IMR-90 (cell line): ENCODE measurements at regions not wholly inside any gene's neighbourhood (a gene's known extent, or its start where the extent isn't known, plus 50 kb on each side); places are given as distances from the start of the nearest gene placed in this dataset.

Experiments used
- ATAC-seq: fragments of 200-7000 bp; cut with Tn5 transposase; 2 replicates; pipeline ENCODE4 v1.9.1; 2020; ENCODE audit warnings: low read depth, mild to moderate bottlenecking, moderate library complexity
- BruUV-seq: library from RNA; stranded (reverse); fragments of 400-500 nt; replicated peaks from 2 replicates; lab custom pipeline; 2021; lab: Mats Ljungman, UMichigan
- CTCF ChIA-PET: fragments of 300-600 bp; formaldehyde crosslinking; extraction: SDS; loops from one replicate; lab custom pipeline; 2021; ENCODE audit warnings: antibody characterized with exemption; lab: Yijun Ruan, JAX
- POLR2A ChIA-PET: fragments of 300-600 bp; sonication (Branson Sonifier 250); formaldehyde crosslinking; loops from one replicate; lab custom pipeline; 2022; ENCODE audit warnings: antibody characterized with exemption; ENCODE audit not compliant: unreplicated experiment; lab: Charles Lee
- DNase-seq: peaks from one replicate; pipeline ENCODE4 v3.0.0; 2013
- H2AFZ ChIP-seq: replicated peaks from 2 replicates; pipeline ENCODE3; 2013; ENCODE audit warnings: low read length, mild to moderate bottlenecking; ENCODE audit not compliant: poor library complexity
- H2AK5ac ChIP-seq: 2 replicates; pipeline ENCODE4 v1.6.1; 2013; ENCODE audit warnings: low read depth, low read length, inconsistent platforms
- H2AK9ac ChIP-seq: replicated peaks from 2 replicates; pipeline ENCODE3; 2013; ENCODE audit warnings: mild to moderate bottlenecking, low read depth, low read length, moderate library complexity; ENCODE audit not compliant: poor library complexity
- H2BK120ac ChIP-seq: 2 replicates; pipeline ENCODE4 v1.6.1; 2013; ENCODE audit warnings: low read depth, low read length, inconsistent platforms
- H2BK15ac ChIP-seq: 3 replicates; pipeline ENCODE4 v1.6.1; 2013; ENCODE audit warnings: low read depth, low read length, inconsistent platforms
- H2BK20ac ChIP-seq: 2 replicates; pipeline ENCODE4 v1.6.1; 2013; ENCODE audit warnings: low read depth, mild to moderate bottlenecking, inconsistent platforms, low read length, moderate library complexity
- H2BK5ac ChIP-seq: 2 replicates; pipeline ENCODE4 v1.6.1; 2013; ENCODE audit warnings: mild to moderate bottlenecking, low read depth, low read length, inconsistent platforms; ENCODE audit not compliant: poor library complexity, severe bottlenecking
- H3K14ac ChIP-seq: replicated peaks from 2 replicates; pipeline ENCODE4 v1.6.1; 2013; ENCODE audit warnings: low read depth, low read length, inconsistent platforms
- H3K18ac ChIP-seq: 2 replicates; pipeline ENCODE4 v1.6.1; 2013; ENCODE audit warnings: low read depth, low read length, control low read depth
- H3K23ac ChIP-seq: 2 replicates; pipeline ENCODE4 v1.6.1; 2013; ENCODE audit warnings: low read depth, low read length, inconsistent platforms
- H3K27ac ChIP-seq: 2 replicates; pipeline ENCODE4 v1.5.1; 2013; ENCODE audit warnings: mild to moderate bottlenecking, control low read depth, low read length; ENCODE audit not compliant: insufficient read depth
- H3K27me3 ChIP-seq: 2 replicates; pipeline ENCODE4 v1.6.1; 2013; ENCODE audit warnings: low read length; ENCODE audit not compliant: control insufficient read depth, insufficient read depth
- H3K36me3 ChIP-seq: 2 replicates; pipeline ENCODE4 v1.6.1; 2013; ENCODE audit warnings: low read length, mixed read lengths; ENCODE audit not compliant: control insufficient read depth, insufficient read depth
- H3K4ac ChIP-seq: 2 replicates; pipeline ENCODE4 v1.6.1; 2013; ENCODE audit warnings: low read depth, low read length, inconsistent platforms
- H3K4me1 ChIP-seq: 2 replicates; pipeline ENCODE4 v1.6.1; 2013; ENCODE audit warnings: low read length, mixed read lengths; ENCODE audit not compliant: control insufficient read depth, insufficient read depth
- H3K4me2 ChIP-seq: 2 replicates; pipeline ENCODE4 v1.6.1; 2013; ENCODE audit warnings: low read depth, mild to moderate bottlenecking, control low read depth, low read length, moderate library complexity
- H3K4me3 ChIP-seq: 2 replicates; pipeline ENCODE4 v1.5.1; 2013; ENCODE audit warnings: low read depth, mild to moderate bottlenecking, control low read depth, low read length, moderate library complexity; ENCODE audit not compliant: insufficient read depth
- H3K56ac ChIP-seq: 2 replicates; pipeline ENCODE4 v1.6.1; 2013; ENCODE audit warnings: low read length, inconsistent platforms; ENCODE audit not compliant: insufficient read depth; ENCODE audit errors: extremely low read depth
- H3K79me1 ChIP-seq, 2 experiments: 2 replicates each; pipeline ENCODE4 v1.6.1; 2013; ENCODE audit warnings: low read length in 2 of 2, inconsistent platforms in 1 of 2, low read depth in 1 of 2
- H3K9ac ChIP-seq: 2 replicates; pipeline ENCODE4 v1.6.1; 2013; ENCODE audit warnings: low read depth, low read length, control low read depth
- H3K9me1 ChIP-seq: 2 replicates; pipeline ENCODE4 v1.6.1; 2013; ENCODE audit warnings: low read length, inconsistent platforms; ENCODE audit not compliant: insufficient read depth
- H3K9me3 ChIP-seq: 2 replicates; pipeline ENCODE4 v1.6.1; 2013; ENCODE audit warnings: low read length; ENCODE audit not compliant: control insufficient read depth, insufficient read depth
- H4K20me1 ChIP-seq: 2 replicates; pipeline ENCODE4 v1.6.1; 2013; ENCODE audit warnings: low read length, inconsistent platforms; ENCODE audit not compliant: insufficient read depth
- H4K5ac ChIP-seq: 2 replicates; pipeline ENCODE4 v1.6.1; 2013; ENCODE audit warnings: mild to moderate bottlenecking, low read depth, low read length, control low read depth
- H4K8ac ChIP-seq, 2 experiments: 2 replicates each; pipeline ENCODE4 v1.6.1; 2013; ENCODE audit warnings: low read depth in 2 of 2, low read length in 2 of 2, control low read depth in 1 of 2, inconsistent platforms in 1 of 2
- H4K91ac ChIP-seq: 2 replicates; pipeline ENCODE4 v1.6.1; 2013; ENCODE audit warnings: low read depth, low read length, inconsistent platforms; ENCODE audit not compliant: insufficient read depth
- BHLHE40 ChIP-seq: fragments of 150-350 bp; IDR thresholded peaks from 2 replicates; pipeline ENCODE4 v1.6.1; 2016; ENCODE audit warnings: mild to moderate bottlenecking, low read depth, low read length
- CEBPB ChIP-seq: IDR thresholded peaks from 2 replicates; pipeline ENCODE4 v1.6.1; 2012; ENCODE audit warnings: low read depth, low read length, improper control_type of control experiment
- CHD1 ChIP-seq: IDR thresholded peaks from 2 replicates; pipeline ENCODE4 v1.6.1; 2012; ENCODE audit warnings: low read depth, low read length, improper control_type of control experiment
- CTCF ChIP-seq: conservative IDR thresholded peaks from 2 replicates; pipeline ENCODE4 v1.5.1; 2012; ENCODE audit warnings: mild to moderate bottlenecking, low read depth, low read length, improper control_type of control experiment
- FOS ChIP-seq: fragments of 150-350 bp; IDR thresholded peaks from 2 replicates; pipeline ENCODE4 v1.6.1; 2016; ENCODE audit warnings: low read depth, low read length
- MAFK ChIP-seq: IDR thresholded peaks from 2 replicates; pipeline ENCODE4 v1.6.1; 2012; ENCODE audit warnings: low read depth, low read length, improper control_type of control experiment
- MAZ ChIP-seq: IDR thresholded peaks from 2 replicates; pipeline ENCODE4 v1.6.1; 2012; ENCODE audit warnings: low read depth, mild to moderate bottlenecking, low read length, improper control_type of control experiment, moderate library complexity, borderline replicate concordance
- MXI1 ChIP-seq: IDR thresholded peaks from 2 replicates; pipeline ENCODE4 v1.6.1; 2012; ENCODE audit warnings: low read depth, mild to moderate bottlenecking, low read length, moderate library complexity, borderline replicate concordance
- NFE2L2 ChIP-seq: fragments of 150-350 bp; IDR thresholded peaks from 2 replicates; pipeline ENCODE4 v1.6.1; 2016; ENCODE audit warnings: low read depth, mild to moderate bottlenecking, low read length
- POLR2A ChIP-seq: IDR thresholded peaks from 2 replicates; pipeline ENCODE4 v1.6.1; 2012; ENCODE audit warnings: mild to moderate bottlenecking, low read depth, low read length
- RAD21 ChIP-seq: IDR thresholded peaks from 2 replicates; pipeline ENCODE4 v1.6.1; 2012; ENCODE audit warnings: low read length, improper control_type of control experiment
- RCOR1 ChIP-seq: IDR thresholded peaks from 2 replicates; pipeline ENCODE4 v1.6.1; 2012; ENCODE audit warnings: mild to moderate bottlenecking, low read length, improper control_type of control experiment; ENCODE audit not compliant: insufficient replicate concordance
- RFX5 ChIP-seq: IDR thresholded peaks from 2 replicates; pipeline ENCODE4 v1.8.0; 2012; ENCODE audit warnings: low read depth, mild to moderate bottlenecking, low read length, moderate library complexity
- SMC3 ChIP-seq: fragments of 150-350 bp; IDR thresholded peaks from 2 replicates; pipeline ENCODE4 v1.6.1; 2016; ENCODE audit warnings: low read depth, mild to moderate bottlenecking, antibody characterized with exemption, low read length, moderate library complexity
- WGBS, 2 experiments: methylation state at CpG; one replicate each; pipeline versions ENCODE4 v1.1.5 to v1.1.7; 2013; ENCODE audit warnings: missing lambda C conversion rate in 2 of 2; ENCODE audit not compliant: insufficient read length in 1 of 2; ENCODE audit errors: extremely low coverage in 2 of 2; 5-methylcytosine and 5-hydroxymethylcytosine counted together
- dilution Hi-C: fragments of 300-500 bp; cut with HindIII; formaldehyde crosslinking; loops from one replicate; pipeline ENCODE4 v1.14.3; 2018; ENCODE audit warnings: low sequenced_read_pairs; ENCODE audit not compliant: unreplicated experiment
- in situ Hi-C: fragments of 300-500 bp; cut with MboI; formaldehyde crosslinking; loops from 3 replicates; pipeline ENCODE4 v1.14.3; 2019; ENCODE audit warnings: low sequenced_read_pairs, inconsistent platforms, mixed read lengths
- intact Hi-C: fragments of 100-400 bp; cut with micrococcal nuclease; formaldehyde crosslinking; loops from 2 replicates; pipeline ENCODE4 v1.10.0; 2022
- TF ChIP-seq, protein P1 (sequence below): fragments of 150-350 bp; IDR thresholded peaks from 2 replicates; pipeline ENCODE4 v1.6.1; 2017; ENCODE audit warnings: mild to moderate bottlenecking, antibody characterized with exemption, low read length, low read depth
- TF ChIP-seq, protein P2 (sequence below): fragments of 150-350 bp; IDR thresholded peaks from 2 replicates; pipeline ENCODE4 v1.6.1; 2016; ENCODE audit warnings: low read depth, mild to moderate bottlenecking, low read length, moderate library complexity, borderline replicate concordance

DNA sequence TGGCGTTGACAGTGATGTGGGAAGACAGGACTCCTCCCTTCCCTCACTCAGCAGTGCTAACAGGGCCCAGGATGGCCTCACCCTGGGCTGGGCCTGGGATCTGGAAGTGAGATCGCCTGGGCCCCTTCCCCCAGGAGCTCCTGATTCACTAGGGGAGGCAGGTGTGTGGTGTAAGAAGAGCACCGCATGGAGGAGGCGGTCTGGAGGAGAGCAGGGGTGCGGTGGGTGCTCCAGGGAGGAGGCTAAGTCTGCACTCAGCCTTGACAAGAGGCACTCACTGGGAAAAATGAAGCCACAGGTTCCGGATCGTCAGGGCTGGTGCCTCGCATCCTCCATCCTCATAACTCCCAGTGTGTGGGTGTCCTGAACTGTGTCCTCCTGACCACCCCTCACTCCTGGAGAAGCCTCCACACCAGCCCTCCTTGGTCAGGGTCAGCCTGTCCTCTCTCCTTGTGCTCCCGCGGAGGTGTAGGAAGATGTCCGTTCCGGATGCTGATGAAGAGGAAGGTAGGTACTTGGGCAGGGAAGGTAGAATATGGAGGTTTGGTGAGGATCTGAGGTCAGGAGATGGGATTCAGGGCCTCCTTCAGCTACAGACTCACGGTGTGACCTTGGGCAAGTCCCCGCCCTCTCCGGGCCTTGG lies 142.1 kb upstream of the WNT4 start:
- H3K27ac ChIP-seq: no peak overlapping the region
- no peaks in the 10 kb centered on the region for H3K9me1 ChIP-seq
- no TSS peak for BruUV-seq
- no peak overlapping the region for H2BK120ac ChIP-seq
- no peak overlapping the region for H4K8ac ChIP-seq
- H3K14ac ChIP-seq: no peak overlapping the region
- peaks cover 53% of the 10 kb centered on the region for H3K27me3 ChIP-seq
- POLR2A ChIA-PET: interaction anchor here (0.5 kb wide), 1 partner anchor 130 kb away, joined by 3 read pairs; no protein-coding TSS in a partner anchor
- H3K36me3 ChIP-seq: no peaks in the 10 kb centered on the region
- no peak overlapping the region for H2AFZ ChIP-seq
- DNase-seq (no peak), ATAC-seq (no peak)
- peak overlapping the region; percentile 16 for H2AK9ac ChIP-seq
- H3K4me2 ChIP-seq: no peak overlapping the region
- no peak overlapping the region for H3K4ac ChIP-seq
- in situ Hi-C loops (no loop called here), dilution Hi-C loops (no loop called here), intact Hi-C loops (no loop called here)
- no peaks in the 10 kb centered on the region for H3K4me1 ChIP-seq
- H3K56ac ChIP-seq: no peak overlapping the region
- H3K23ac ChIP-seq: no peak overlapping the region
- H2BK20ac ChIP-seq: no peak overlapping the region
- no peak overlapping the region for H2BK15ac ChIP-seq
- CTCF ChIA-PET: no interaction called here
- H2BK5ac ChIP-seq: no peak overlapping the region
- no peak overlapping the region for H3K4me3 ChIP-seq
- no peak overlapping the region for H4K91ac ChIP-seq
- no peak overlapping the region for H3K18ac ChIP-seq
- H4K5ac ChIP-seq: no peak overlapping the region
- no peak overlapping the region for H3K9ac ChIP-seq
- no peaks in the 10 kb centered on the region for H4K20me1 ChIP-seq
- TF ChIP-seq POLR2A (no peak), MAZ (no peak), RCOR1 (no peak), NFE2L2 (no peak), BHLHE40 (no peak), RAD21 (no peak), CTCF (no peak), MXI1 (no peak), CEBPB (no peak), MAFK (no peak), RFX5 (no peak), CHD1 (no peak), FOS (no peak), SMC3 (no peak)
- TF ChIP-seq, protein P1, sequence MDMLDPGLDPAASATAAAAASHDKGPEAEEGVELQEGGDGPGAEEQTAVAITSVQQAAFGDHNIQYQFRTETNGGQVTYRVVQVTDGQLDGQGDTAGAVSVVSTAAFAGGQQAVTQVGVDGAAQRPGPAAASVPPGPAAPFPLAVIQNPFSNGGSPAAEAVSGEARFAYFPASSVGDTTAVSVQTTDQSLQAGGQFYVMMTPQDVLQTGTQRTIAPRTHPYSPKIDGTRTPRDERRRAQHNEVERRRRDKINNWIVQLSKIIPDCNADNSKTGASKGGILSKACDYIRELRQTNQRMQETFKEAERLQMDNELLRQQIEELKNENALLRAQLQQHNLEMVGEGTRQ: no peak
- TF ChIP-seq, protein P2, sequence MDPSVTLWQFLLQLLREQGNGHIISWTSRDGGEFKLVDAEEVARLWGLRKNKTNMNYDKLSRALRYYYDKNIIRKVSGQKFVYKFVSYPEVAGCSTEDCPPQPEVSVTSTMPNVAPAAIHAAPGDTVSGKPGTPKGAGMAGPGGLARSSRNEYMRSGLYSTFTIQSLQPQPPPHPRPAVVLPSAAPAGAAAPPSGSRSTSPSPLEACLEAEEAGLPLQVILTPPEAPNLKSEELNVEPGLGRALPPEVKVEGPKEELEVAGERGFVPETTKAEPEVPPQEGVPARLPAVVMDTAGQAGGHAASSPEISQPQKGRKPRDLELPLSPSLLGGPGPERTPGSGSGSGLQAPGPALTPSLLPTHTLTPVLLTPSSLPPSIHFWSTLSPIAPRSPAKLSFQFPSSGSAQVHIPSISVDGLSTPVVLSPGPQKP: no peak
- no peaks in the 10 kb centered on the region for H3K79me1 ChIP-seq
- H2AK5ac ChIP-seq: no peak overlapping the region
- no CpG with 5 or more reads among the region's 15 CpGs for WGBS, 2 experiments
- no peaks in the 10 kb centered on the region for H3K9me3 ChIP-seq
